Endothelial cell of umbilical vein (primary cell): ENCODE measurements at regions not wholly inside any gene's neighbourhood (a gene's known extent, or its start where the extent isn't known, plus 50 kb on each side); places are given as distances from the start of the nearest gene placed in this dataset.

Experiments
- BruUV-seq: library from RNA; stranded (reverse); fragments of 400-500 nt; replicated peaks from 2 replicates; lab custom pipeline; 2021; lab: Mats Ljungman, UMichigan
- CTCF ChIA-PET: fragments of 300-600, 350-600 bp; sonication (Branson Sonifier 250); formaldehyde crosslinking; loops from one replicate; lab custom pipeline; 2021; ENCODE audit warnings: antibody characterized with exemption, inconsistent platforms; lab: Charles Lee
- POLR2A ChIA-PET: fragments of 300-600, 350-600 bp; sonication (Branson Sonifier 250); formaldehyde crosslinking; loops from one replicate; lab custom pipeline; 2021; ENCODE audit warnings: antibody characterized with exemption, inconsistent platforms; lab: Charles Lee
- DNase-seq: peaks from one replicate; pipeline ENCODE4 v3.0.0-alpha.2; 2011; ENCODE audit warnings: low read depth, low spot score
- FAIRE-seq: peaks from 2 replicates; lab custom pipeline; 2011; peaks lifted over from hg19 to GRCh38; lab: Jason Lieb, UNC
- H2AFZ ChIP-seq: 2 replicates; pipeline ENCODE4 v1.6.0; 2012; ENCODE audit warnings: low read depth, low read length, control low read depth, inconsistent platforms
- H3K27ac ChIP-seq: 2 replicates; pipeline ENCODE4 v1.5.1; 2011; ENCODE audit warnings: low read depth, mild to moderate bottlenecking, control low read depth, low read length, moderate library complexity; ENCODE audit not compliant: insufficient read depth
- H3K27me3 ChIP-seq, 2 experiments: 2 replicates each; pipeline versions ENCODE4 v1.6.0 to v1.6.1; 2011; ENCODE audit warnings: low read length in 2 of 2, mixed read lengths in 1 of 2; ENCODE audit not compliant: control insufficient read depth in 2 of 2, insufficient read depth in 2 of 2
- H3K36me3 ChIP-seq, 2 experiments: 2 replicates in 1 of 2; 3 replicates in 1 of 2; pipeline ENCODE4 v1.5.1; 2011; ENCODE audit warnings: low read length in 2 of 2, mild to moderate bottlenecking in 1 of 2, moderate library complexity in 1 of 2; ENCODE audit not compliant: control insufficient read depth in 2 of 2, insufficient read depth in 2 of 2; ENCODE audit errors: extremely low read depth in 1 of 2
- H3K4me1 ChIP-seq: 3 replicates; pipeline ENCODE4 v1.5.1; 2011; ENCODE audit warnings: mild to moderate bottlenecking, low read length; ENCODE audit not compliant: control insufficient read depth, insufficient read depth; ENCODE audit errors: extremely low read depth
- H3K4me2 ChIP-seq: 2 replicates; pipeline ENCODE4 v1.6.1; 2011; ENCODE audit warnings: low read length, control low read depth, mixed read lengths; ENCODE audit not compliant: insufficient read depth
- H3K4me3 ChIP-seq, 3 experiments: fragments of 200-600 bp in 1 of 3; sonication (generic), shearing (Covaris generic) in 1 of 3; replicated peaks in 1 of 3; 2 replicates each; pipeline ENCODE4 v1.5.1; 2011 to 2016; ENCODE audit warnings: control low read depth in 3 of 3, low read length in 3 of 3, mild to moderate bottlenecking in 2 of 3, inconsistent platforms in 1 of 3, low read depth in 1 of 3, moderate library complexity in 1 of 3; ENCODE audit not compliant: insufficient read depth in 1 of 3
- H3K79me2 ChIP-seq: 2 replicates; pipeline ENCODE4 v1.6.0; 2012; ENCODE audit warnings: low read length, inconsistent platforms; ENCODE audit not compliant: control insufficient read depth, insufficient read depth
- H3K9ac ChIP-seq: replicated peaks from 2 replicates; pipeline ENCODE3; 2011; ENCODE audit warnings: low read length, control low read depth; ENCODE audit not compliant: insufficient read depth; ENCODE audit errors: extremely low read depth
- H3K9me1 ChIP-seq: replicated peaks from 3 replicates; pipeline ENCODE4 v1.6.0; 2011; ENCODE audit warnings: mild to moderate bottlenecking, low read length; ENCODE audit not compliant: control insufficient read depth, insufficient read depth; ENCODE audit errors: extremely low read depth
- H3K9me3 ChIP-seq: replicated peaks from 2 replicates; pipeline ENCODE4 v1.5.1; 2012; ENCODE audit warnings: low read length, inconsistent platforms; ENCODE audit not compliant: control insufficient read depth, insufficient read depth
- H4K20me1 ChIP-seq: replicated peaks from 2 replicates; pipeline ENCODE3; 2011; ENCODE audit warnings: mild to moderate bottlenecking, low read length; ENCODE audit not compliant: control insufficient read depth, insufficient read depth; ENCODE audit errors: extremely low read depth
- EZH2 ChIP-seq: IDR thresholded peaks from 2 replicates; pipeline ENCODE4 v1.6.1; 2012; ENCODE audit warnings: borderline replicate concordance, low read depth, mild to moderate bottlenecking, moderate library complexity, low read length, inconsistent platforms; ENCODE audit not compliant: severe bottlenecking
- FOS ChIP-seq: IDR thresholded peaks from 2 replicates; pipeline ENCODE4 v1.6.1; 2011; ENCODE audit warnings: mild to moderate bottlenecking, low read length, moderate library complexity, borderline replicate concordance; ENCODE audit not compliant: insufficient read depth
- GATA2 ChIP-seq: IDR thresholded peaks from 2 replicates; pipeline ENCODE4 v1.7.0; 2011; ENCODE audit warnings: low read depth, mild to moderate bottlenecking, moderate library complexity, mixed read lengths, low read length; ENCODE audit not compliant: insufficient read length, insufficient read depth
- JUN ChIP-seq: IDR thresholded peaks from 2 replicates; pipeline ENCODE4 v1.6.1; 2011; ENCODE audit warnings: borderline replicate concordance, low read depth; ENCODE audit not compliant: insufficient read length, insufficient read depth
- MYC ChIP-seq: IDR thresholded peaks from one replicate; pipeline ENCODE4 v1.6.1; 2011; ENCODE audit warnings: mild to moderate bottlenecking, low read depth, low read length
- POLR2A ChIP-seq: IDR thresholded peaks from 2 replicates; pipeline ENCODE4 v1.6.1; 2012; ENCODE audit warnings: low read depth, mild to moderate bottlenecking, control low read depth, low read length
- POLR2AphosphoS5 ChIP-seq: IDR thresholded peaks from 2 replicates; pipeline ENCODE4 v1.6.1; 2012; ENCODE audit warnings: low read depth, mild to moderate bottlenecking, control low read depth, low read length, moderate library complexity; ENCODE audit not compliant: insufficient read depth
- dilution Hi-C: fragments of 300-500 bp; cut with MboI; formaldehyde crosslinking; loops from one replicate; pipeline ENCODE4 v1.15.0; 2019; ENCODE audit warnings: low sequenced_read_pairs; ENCODE audit not compliant: extremely low pct_ligation_motif_present
- intact Hi-C: fragments of 100-400 bp; cut with micrococcal nuclease; formaldehyde crosslinking; loops from one replicate; pipeline ENCODE4 v1.10.0; 2022
- TF ChIP-seq, protein P1 (sequence below): IDR thresholded peaks from 2 replicates; pipeline ENCODE4 v1.6.1; 2011; ENCODE audit not compliant: insufficient read depth, insufficient read length
- TF ChIP-seq, protein P2 (sequence below), 2 donors: IDR thresholded peaks; 1 replicate in 1 of 2; 2 replicates in 1 of 2; pipeline ENCODE4 v1.5.1; 2011; ENCODE audit warnings: low read length in 2 of 2, mild to moderate bottlenecking in 2 of 2, moderate library complexity in 2 of 2, control low read depth in 1 of 2, inconsistent platforms in 1 of 2, low read depth in 1 of 2; ENCODE audit not compliant: insufficient read depth in 1 of 2; ENCODE audit errors: extremely low read depth in 1 of 2

DNA sequence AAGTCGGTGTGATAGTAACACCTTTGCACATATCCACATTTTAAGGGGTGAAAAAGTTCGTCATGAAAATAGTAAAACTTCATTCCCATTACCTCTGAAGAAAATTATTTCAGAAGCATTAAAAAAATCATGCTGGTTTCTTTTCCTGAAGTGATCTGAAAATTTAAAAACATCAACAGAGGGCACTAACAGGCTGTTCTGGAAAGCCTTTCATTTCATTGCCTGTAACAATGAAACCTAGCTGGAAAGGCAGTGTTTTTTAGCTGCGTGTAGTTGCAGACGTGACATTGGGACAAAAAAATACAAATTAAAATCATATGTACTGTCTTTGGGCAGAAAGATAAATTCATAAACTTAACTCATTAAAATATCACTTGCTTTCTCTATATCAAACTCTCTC is 993.8 kb downstream of the GBE1 start:
- Histone ChIP-seq H3K36me3 (no peaks in the 10 kb centered on the region), H3K9ac (no peak overlapping the region), H3K4me3 (no peak overlapping the region), H3K27me3 (no peaks in the 10 kb centered on the region), H3K4me1 (no peaks in the 10 kb centered on the region), H3K79me2 (no peaks in the 10 kb centered on the region), H3K9me1 (no peaks in the 10 kb centered on the region), H3K27ac (no peak overlapping the region), H2AFZ (peak overlapping the region; percentile 74), H3K9me3 (no peaks in the 10 kb centered on the region), H4K20me1 (no peaks in the 10 kb centered on the region), H3K4me2 (peak overlapping the region; percentile 33)
- intact Hi-C loops (loop anchor here (1.0 kb wide), 1 partner anchor 477 kb away; no protein-coding TSS in a partner anchor), dilution Hi-C loops (no loop called here)
- FAIRE-seq (no peak), DNase-seq (peak; percentile 58)
- ChIA-PET POLR2A (no interaction called here), CTCF (interaction anchor here (0.7 to 7.5 kb wide), 5 partner anchors 10 to 572 kb away, joined by 3 to 68 read pairs (median 5); no protein-coding TSS in a partner anchor)
- TF ChIP-seq MYC (no peak), GATA2 (no peak), EZH2 (no peak), POLR2AphosphoS5 (no peak), JUN (no peak), POLR2A (no peak), FOS (no peak)
- TF ChIP-seq, protein P1, sequence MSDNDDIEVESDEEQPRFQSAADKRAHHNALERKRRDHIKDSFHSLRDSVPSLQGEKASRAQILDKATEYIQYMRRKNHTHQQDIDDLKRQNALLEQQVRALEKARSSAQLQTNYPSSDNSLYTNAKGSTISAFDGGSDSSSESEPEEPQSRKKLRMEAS: no peak
- TF ChIP-seq, protein P2, sequence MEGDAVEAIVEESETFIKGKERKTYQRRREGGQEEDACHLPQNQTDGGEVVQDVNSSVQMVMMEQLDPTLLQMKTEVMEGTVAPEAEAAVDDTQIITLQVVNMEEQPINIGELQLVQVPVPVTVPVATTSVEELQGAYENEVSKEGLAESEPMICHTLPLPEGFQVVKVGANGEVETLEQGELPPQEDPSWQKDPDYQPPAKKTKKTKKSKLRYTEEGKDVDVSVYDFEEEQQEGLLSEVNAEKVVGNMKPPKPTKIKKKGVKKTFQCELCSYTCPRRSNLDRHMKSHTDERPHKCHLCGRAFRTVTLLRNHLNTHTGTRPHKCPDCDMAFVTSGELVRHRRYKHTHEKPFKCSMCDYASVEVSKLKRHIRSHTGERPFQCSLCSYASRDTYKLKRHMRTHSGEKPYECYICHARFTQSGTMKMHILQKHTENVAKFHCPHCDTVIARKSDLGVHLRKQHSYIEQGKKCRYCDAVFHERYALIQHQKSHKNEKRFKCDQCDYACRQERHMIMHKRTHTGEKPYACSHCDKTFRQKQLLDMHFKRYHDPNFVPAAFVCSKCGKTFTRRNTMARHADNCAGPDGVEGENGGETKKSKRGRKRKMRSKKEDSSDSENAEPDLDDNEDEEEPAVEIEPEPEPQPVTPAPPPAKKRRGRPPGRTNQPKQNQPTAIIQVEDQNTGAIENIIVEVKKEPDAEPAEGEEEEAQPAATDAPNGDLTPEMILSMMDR (IDR thresholded peaks at IDR 0.05; ENCODE audit: extremely low read depth in 1 of 2, insufficient read depth in 1 of 2, low read depth in 1 of 2, low read length in 2 of 2): no peak
- BruUV-seq: no TSS peak
